ENCODE measurements at regions not wholly inside any gene's neighbourhood (a gene's known extent, or its start where the extent isn't known, plus 50 kb on each side); places are given as distances from the start of the nearest gene placed in this dataset.

- TF ChIP-seq CTCF (conservative IDR thresholded peaks at IDR 0.05 in 1 of 2, IDR thresholded peaks at IDR 0.05 in 1 of 2; ENCODE audit: extremely low read depth in 1 of 2, insufficient read depth in 1 of 2, low read depth in 1 of 2, low read length in 2 of 2) (no peak), EZH2 (IDR thresholded peaks at IDR 0.05; ENCODE audit: borderline replicate concordance, low read length) (no peak)
These were observed 186.2 kb upstream of the PDE1C start for GRCh38 chr7:32256376-32256775.
